ENCODE measurements at regions not wholly inside any gene's neighbourhood (a gene's known extent, or its start where the extent isn't known, plus 50 kb on each side); places are given as distances from the start of the nearest gene placed in this dataset.

GRCh38 chr1:234979296-234980279 lies 149.0 kb downstream of the TOMM20 start:
- no peak for TF ChIP-seq CTCF (conservative IDR thresholded peaks at IDR 0.05; ENCODE audit: low read depth, low read length)
- no peak overlapping the region for H3K4me3 ChIP-seq (ENCODE audit: low read length)
- DNase-seq (ENCODE audit: low read depth): no peak

- TF ChIP-seq CTCF (conservative IDR thresholded peaks at IDR 0.05; ENCODE audit: low read depth, low read length): peak; percentile 5
Measured at GRCh38 chr1:234978397-234979295, 150.0 kb downstream of the TOMM20 start.

GRCh38 chr1:234977875-234978396 lies 150.7 kb downstream of the TOMM20 start:
- no peak for DNase-seq (ENCODE audit: low read depth)
- H3K4me3 ChIP-seq (ENCODE audit: low read length): no peak overlapping the region
- TF ChIP-seq CTCF (conservative IDR thresholded peaks at IDR 0.05; ENCODE audit: low read depth, low read length): no peak

More at GRCh38 chr1:234978397-234979295, 150.0 kb downstream of the TOMM20 start:
- no peak overlapping the region for H3K4me3 ChIP-seq (ENCODE audit: low read length)
- DNase-seq (ENCODE audit: low read depth): no peak

GRCh38 chr1:234976861-234977680 lies 151.6 kb downstream of the TOMM20 start:
- no peak overlapping the region for H3K4me3 ChIP-seq (ENCODE audit: low read length)
- DNase-seq (ENCODE audit: low read depth): no peak
- TF ChIP-seq CTCF (conservative IDR thresholded peaks at IDR 0.05; ENCODE audit: low read depth, low read length): no peak

- DNase-seq (ENCODE audit: low read depth): no peak
- no peak overlapping the region for H3K4me3 ChIP-seq (ENCODE audit: low read length)
- TF ChIP-seq CTCF (conservative IDR thresholded peaks at IDR 0.05; ENCODE audit: low read depth, low read length): no peak
Measured at GRCh38 chr1:234975941-234976860, 152.4 kb downstream of the TOMM20 start.

Data from retinal pigment epithelial cell (primary cell).